Adrenal gland (tissue), 9 donors: ENCODE measurements at regions not wholly inside any gene's neighbourhood (a gene's known extent, or its start where the extent isn't known, plus 50 kb on each side); places are given as distances from the start of the nearest gene placed in this dataset.
"Not testable (repeated sequence)": the region's sequence is repeated elsewhere in the genome, so short reads cannot be mapped to it uniquely, and the experiment has no call there.

Source experiments
- DNase-seq, 7 donors: peaks; one replicate each; pipeline ENCODE4 v3.0.0-alpha.2; 2019 to 2020
- H3K27ac ChIP-seq, 5 donors: fragments of 200-600 bp; sonication (generic) in 4 of 5; 1 replicate in 3 of 5; 2 replicates in 2 of 5; pipeline versions ENCODE4 v1.5.1 to v1.8.0; 2016 to 2020; ENCODE audit warnings: mild to moderate bottlenecking in 1 of 5
- H3K27me3 ChIP-seq: fragments of 200-600 bp; 2 replicates; pipeline ENCODE4 v1.8.0; 2021
- H3K36me3 ChIP-seq, 2 donors: fragments of 200-600 bp; replicated peaks in 1 of 2; 1 replicate in 1 of 2; 2 replicates in 1 of 2; pipeline versions ENCODE4 v1.5.1 to v1.8.0; 2018 to 2022
- H3K4me1 ChIP-seq, 2 donors: fragments of 200-600 bp; replicated peaks in 1 of 2; 1 replicate in 1 of 2; 2 replicates in 1 of 2; pipeline versions ENCODE4 v1.5.1 to v1.8.0; 2018 to 2021
- H3K4me3 ChIP-seq, 4 donors: fragments of 200-600 bp; sonication (generic) in 3 of 4; one replicate each; pipeline ENCODE4 v1.5.1; 2016 to 2018
- H3K9me3 ChIP-seq, 3 donors: fragments of 200-600 bp; sonication (generic) in 1 of 3; replicated peaks in 1 of 3; 1 replicate in 2 of 3; 2 replicates in 1 of 3; pipeline versions ENCODE4 v1.5.1 to v1.8.0; 2016 to 2021
- CTCF ChIP-seq, 6 experiments: fragments of 450-650 bp in 4 of 6; fragments of 200-600 bp in 2 of 6; sonication (generic) in 1 of 6; IDR thresholded peaks; 1 replicate in 5 of 6; 2 replicates in 1 of 6; pipeline versions ENCODE4 v1.5.1 to v1.8.0; 2016 to 2021; ENCODE audit warnings: antibody characterized with exemption in 6 of 6, mild to moderate bottlenecking in 2 of 6, moderate library complexity in 1 of 6
- POLR2A ChIP-seq, 2 donors: fragments of 450-650 bp; IDR thresholded peaks; one replicate each; pipeline ENCODE4 v1.6.1; 2017; ENCODE audit warnings: antibody characterized with exemption in 2 of 2, mild to moderate bottlenecking in 2 of 2, moderate library complexity in 1 of 2
- WGBS, 4 donors: extraction: QIAGEN DNeasy Blood & Tissue Kit in 2 of 4; methylation state at CpG; one replicate each; pipeline versions ENCODE4 v1.1.5 to v1.1.7; 2013 to 2017; 5-methylcytosine and 5-hydroxymethylcytosine counted together
- intact Hi-C, 2 donors: fragments of 100-400 bp; cut with DNase I; formaldehyde crosslinking; loops; one replicate each; pipeline versions ENCODE4 v1.14.1 to v1.15.0; 2022 to 2023
- donor health status: healthy with polysubstance abuse.
- donor health status: Bipolar disorder and iron deficiency.
- donor health status: DM: yes; HTN: yes; CAD: no.
- donor health status: DM: no; HTN: no; CAD: no.
- donor health status: DM: no; HTN: no; CAD: no.

GRCh38 chr1:815147-815922, 108.4 kb upstream of the SAMD11 start:
- H3K4me1 ChIP-seq, intact Hi-C loops, H3K9me3 ChIP-seq, H3K4me3 ChIP-seq, H3K27ac ChIP-seq, H3K27me3 ChIP-seq, DNase-seq, H3K36me3 ChIP-seq: not testable (repeated sequence)
- WGBS, 4 donors, result 79 to 83% (median 79%) methylated on average over 3 to 4 of the region's 4 CpGs

- DNase-seq, result peak in 5 of 7 donors; percentile 33 to 58 (median 38)
- H3K4me3 ChIP-seq, result peak overlapping the region in 1 of 4 donors; percentile 50
Measured at GRCh38 chr1:817071-817599, 106.6 kb upstream of the SAMD11 start.

GRCh38 chr1:817658-818617, 105.8 kb upstream of the SAMD11 start:
- intact Hi-C loops, H3K4me1 ChIP-seq, H3K9me3 ChIP-seq, H3K27me3 ChIP-seq, H3K36me3 ChIP-seq: not testable (repeated sequence)
- 32 to 47% (median 36%) methylated on average over 4 to 9 of the region's 20 CpGs for WGBS, 4 donors
- Histone ChIP-seq H3K4me3 (peak overlapping the region in 1 of 4 donors; percentile 20), H3K27ac (peak overlapping the region; percentile 57 to 94 (median 87))
- DNase-seq, result peak in 3 of 7 donors; percentile 14 to 30 (median 29)

More at GRCh38 chr1:817071-817599, 106.6 kb upstream of the SAMD11 start:
- H3K27ac ChIP-seq, result peak overlapping the region; percentile 74 to 84 (median 78)
- H3K9me3 ChIP-seq, intact Hi-C loops, H3K4me1 ChIP-seq, H3K27me3 ChIP-seq, H3K36me3 ChIP-seq: not testable (repeated sequence)
- 1 to 8% (median 3%) methylated on average over 7 to 8 of the region's 14 CpGs for WGBS, 4 donors
- TF ChIP-seq POLR2A (IDR thresholded peaks at IDR 0.05), result peak in 1 of 2 donors; percentile 74

- TF ChIP-seq POLR2A (IDR thresholded peaks at IDR 0.05) (no peak), CTCF (IDR thresholded peaks at IDR 0.05) (no peak)
- 53 to 71% (median 59%) methylated on average over 13 of the region's 13 CpGs for WGBS, 4 donors
- peaks cover 9 to 10% of the 10 kb centered on the region in 2 donors for H3K4me1 ChIP-seq
- DNase-seq, result peak in 2 of 7 donors; percentile 16 to 35
- no peaks in the 10 kb centered on the region for H3K36me3 ChIP-seq
- H3K4me3 ChIP-seq, result no peak overlapping the region
- H3K9me3 ChIP-seq, result no peaks in the 10 kb centered on the region
- H3K27me3 ChIP-seq, result no peaks in the 10 kb centered on the region
- intact Hi-C loops, result no loop called here
- peak overlapping the region in 3 of 5 donors; percentile 43 to 87 (median 62) for H3K27ac ChIP-seq
Measured at GRCh38 chr1:818618-819291, 105.0 kb upstream of the SAMD11 start.

- no peaks in the 10 kb centered on the region for H3K36me3 ChIP-seq
- 91 to 98% (median 97%) methylated on average over 7 of the region's 7 CpGs for WGBS, 4 donors
- H3K27ac ChIP-seq, result peak overlapping the region in 1 of 5 donors; percentile 53
- H3K9me3 ChIP-seq, result no peaks in the 10 kb centered on the region
- peaks cover 9 to 15% of the 10 kb centered on the region in 2 donors for H3K4me1 ChIP-seq
- intact Hi-C loops, result no loop called here
- no peaks in the 10 kb centered on the region for H3K27me3 ChIP-seq
- no peak for TF ChIP-seq POLR2A (IDR thresholded peaks at IDR 0.05)
- TF ChIP-seq CTCF (IDR thresholded peaks at IDR 0.05), result no peak
- no peak for DNase-seq
- no peak overlapping the region for H3K4me3 ChIP-seq
Measured at GRCh38 chr1:820962-821361, 102.8 kb upstream of the SAMD11 start.

- H3K4me1 ChIP-seq, result not testable (repeated sequence)
Measured at GRCh38 chr1:826808-827207, 96.9 kb upstream of the SAMD11 start.

More at GRCh38 chr1:826808-827207, 96.9 kb upstream of the SAMD11 start:
- H3K9me3 ChIP-seq, intact Hi-C loops, H3K36me3 ChIP-seq, H3K27me3 ChIP-seq: not testable (repeated sequence)
- WGBS, 4 donors, result 0 to 5% (median 0%) methylated on average over 3 to 14 of the region's 21 CpGs
- peak overlapping the region; percentile 22 to 78 (median 49) for H3K4me3 ChIP-seq
- H3K27ac ChIP-seq, result peak overlapping the region; percentile 78 to 99 (median 92)
- DNase-seq, result peak in 2 of 7 donors; percentile 25 to 28
